Muscle layer of duodenum (tissue), 2 donors: ENCODE measurements at regions not wholly inside any gene's neighbourhood (a gene's known extent, or its start where the extent isn't known, plus 50 kb on each side); places are given as distances from the start of the nearest gene placed in this dataset.

Experiments used
- H3K27ac ChIP-seq: one replicate; pipeline ENCODE4 v1.7.0; 2013; ENCODE audit warnings: mild to moderate bottlenecking, low read length
- H3K27me3 ChIP-seq: one replicate; pipeline ENCODE4 v1.7.0; 2013; ENCODE audit warnings: low read depth, mild to moderate bottlenecking, control low read depth, low read length
- H3K36me3 ChIP-seq, 2 donors: one replicate each; pipeline ENCODE4 v1.7.0; 2013; ENCODE audit warnings: low read length in 2 of 2, control low read depth in 1 of 2, mild to moderate bottlenecking in 1 of 2; ENCODE audit not compliant: insufficient read depth in 2 of 2, control insufficient read depth in 1 of 2
- H3K4me1 ChIP-seq, 2 donors: one replicate each; pipeline ENCODE4 v1.7.0; 2013; ENCODE audit warnings: low read length in 2 of 2, mild to moderate bottlenecking in 2 of 2, control low read depth in 1 of 2, moderate library complexity in 1 of 2; ENCODE audit not compliant: insufficient read depth in 2 of 2, control insufficient read depth in 1 of 2
- H3K4me3 ChIP-seq, 2 donors: one replicate each; pipeline ENCODE4 v1.7.0; 2013; ENCODE audit warnings: low read length in 2 of 2, low read depth in 1 of 2, mild to moderate bottlenecking in 1 of 2
- H3K9me3 ChIP-seq, 2 donors: one replicate each; pipeline ENCODE4 v1.7.0; 2013; ENCODE audit warnings: low read length in 2 of 2, control low read depth in 1 of 2, mild to moderate bottlenecking in 1 of 2; ENCODE audit not compliant: control insufficient read depth in 1 of 2
- donor health status: healthy.

GRCh38 chr6:14819840-14820420 is 425.9 kb upstream of the JARID2 start:
- H3K36me3 ChIP-seq = no peaks in the 10 kb centered on the region
- peaks cover 0 to 6% of the 10 kb centered on the region in 2 donors for H3K4me1 ChIP-seq
- no peaks in the 10 kb centered on the region for H3K27me3 ChIP-seq
- no peak overlapping the region for H3K4me3 ChIP-seq
- no peaks in the 10 kb centered on the region for H3K9me3 ChIP-seq
- no peak overlapping the region for H3K27ac ChIP-seq

- Histone ChIP-seq H3K4me1 (peaks cover 0 to 6% of the 10 kb centered on the region in 2 donors), H3K36me3 (no peaks in the 10 kb centered on the region), H3K9me3 (no peaks in the 10 kb centered on the region), H3K4me3 (no peak overlapping the region), H3K27ac (no peak overlapping the region), H3K27me3 (no peaks in the 10 kb centered on the region)
These were observed 423.8 kb upstream of the JARID2 start for GRCh38 chr6:14822012-14822553.

- Histone ChIP-seq H3K4me3 (no peak overlapping the region), H3K27me3 (no peaks in the 10 kb centered on the region), H3K36me3 (no peaks in the 10 kb centered on the region), H3K27ac (no peak overlapping the region), H3K4me1 (peaks cover 0 to 6% of the 10 kb centered on the region in 2 donors), H3K9me3 (no peaks in the 10 kb centered on the region)
These were observed 423.2 kb upstream of the JARID2 start for GRCh38 chr6:14822679-14823078.

GRCh38 chr6:14824060-14824459 is 421.8 kb upstream of the JARID2 start:
- Histone ChIP-seq H3K27ac (no peak overlapping the region), H3K4me1 (peaks cover 0 to 6% of the 10 kb centered on the region in 2 donors), H3K9me3 (no peaks in the 10 kb centered on the region), H3K4me3 (no peak overlapping the region), H3K27me3 (no peaks in the 10 kb centered on the region), H3K36me3 (no peaks in the 10 kb centered on the region)

GRCh38 chr6:14824484-14825275 is 421.2 kb upstream of the JARID2 start:
- no peak overlapping the region for H3K27ac ChIP-seq

GRCh38 chr6:14826456-14826855 is 419.4 kb upstream of the JARID2 start:
- Histone ChIP-seq H3K27me3 (no peaks in the 10 kb centered on the region), H3K4me3 (no peak overlapping the region), H3K27ac (no peak overlapping the region), H3K36me3 (no peaks in the 10 kb centered on the region), H3K4me1 (peaks cover 0 to 6% of the 10 kb centered on the region in 2 donors), H3K9me3 (no peaks in the 10 kb centered on the region)

More at GRCh38 chr6:14824484-14825275, 421.2 kb upstream of the JARID2 start:
- Histone ChIP-seq H3K27me3 (no peaks in the 10 kb centered on the region), H3K4me1 (peaks cover 0 to 6% of the 10 kb centered on the region in 2 donors), H3K36me3 (no peaks in the 10 kb centered on the region), H3K4me3 (no peak overlapping the region), H3K9me3 (no peaks in the 10 kb centered on the region)

- Histone ChIP-seq H3K4me1 (peaks cover 0 to 6% of the 10 kb centered on the region in 2 donors), H3K36me3 (no peaks in the 10 kb centered on the region), H3K4me3 (no peak overlapping the region), H3K9me3 (no peaks in the 10 kb centered on the region), H3K27me3 (no peaks in the 10 kb centered on the region), H3K27ac (no peak overlapping the region)
These were observed 418.5 kb upstream of the JARID2 start for GRCh38 chr6:14827354-14827753.

- H3K9me3 ChIP-seq = no peaks in the 10 kb centered on the region
- H3K4me1 ChIP-seq = peaks cover 0 to 6% of the 10 kb centered on the region in 2 donors
- H3K27me3 ChIP-seq = no peaks in the 10 kb centered on the region
- no peak overlapping the region for H3K4me3 ChIP-seq
- no peaks in the 10 kb centered on the region for H3K36me3 ChIP-seq
- H3K27ac ChIP-seq = no peak overlapping the region
These were observed 417.7 kb upstream of the JARID2 start for GRCh38 chr6:14828201-14828611.

GRCh38 chr6:14831070-14831469 is 414.8 kb upstream of the JARID2 start:
- Histone ChIP-seq H3K27ac (no peak overlapping the region), H3K9me3 (no peaks in the 10 kb centered on the region), H3K4me3 (no peak overlapping the region), H3K36me3 (no peaks in the 10 kb centered on the region), H3K27me3 (no peaks in the 10 kb centered on the region), H3K4me1 (no peaks in the 10 kb centered on the region)

- H3K4me1 ChIP-seq = no peaks in the 10 kb centered on the region
- H3K9me3 ChIP-seq = no peaks in the 10 kb centered on the region
- no peak overlapping the region for H3K27ac ChIP-seq
- H3K27me3 ChIP-seq = no peaks in the 10 kb centered on the region
- H3K4me3 ChIP-seq = no peak overlapping the region
- no peaks in the 10 kb centered on the region for H3K36me3 ChIP-seq
These were observed 413.9 kb upstream of the JARID2 start for GRCh38 chr6:14831937-14832336.

- Histone ChIP-seq H3K4me3 (no peak overlapping the region), H3K4me1 (no peaks in the 10 kb centered on the region), H3K27me3 (no peaks in the 10 kb centered on the region), H3K36me3 (no peaks in the 10 kb centered on the region), H3K9me3 (no peaks in the 10 kb centered on the region), H3K27ac (no peak overlapping the region)
These were observed 413.4 kb upstream of the JARID2 start for GRCh38 chr6:14832427-14832826.
